A673 (cell line): ENCODE measurements at regions not wholly inside any gene's neighbourhood (a gene's known extent, or its start where the extent isn't known, plus 50 kb on each side); places are given as distances from the start of the nearest gene placed in this dataset.

Source experiments
- BruUV-seq: library from RNA; stranded (reverse); fragments of 400-500 nt; replicated peaks from 2 replicates; lab custom pipeline; 2021; lab: Mats Ljungman, UMichigan
- CTCF ChIA-PET: fragments of 300-600 bp; sonication (Branson Sonifier 250); formaldehyde crosslinking; loops from one replicate; lab custom pipeline; 2022; ENCODE audit warnings: antibody characterized with exemption; lab: Charles Lee
- POLR2A ChIA-PET: fragments of 300-600 bp; sonication (Branson Sonifier 250); formaldehyde crosslinking; loops from one replicate; lab custom pipeline; 2022; ENCODE audit warnings: antibody characterized with exemption; ENCODE audit not compliant: low non-redundant PET; lab: Charles Lee
- DNase-seq: peaks from one replicate; pipeline ENCODE4 v3.0.0-alpha.2; 2015; ENCODE audit warnings: low spot score
- H3K27ac ChIP-seq: fragments of 200-600 bp; sonication (generic); 2 replicates; pipeline ENCODE4 v1.5.1; 2016; ENCODE audit warnings: mixed run types, low read depth, mild to moderate bottlenecking, mixed read lengths, antibody characterized with exemption, low read length; ENCODE audit not compliant: poor library complexity, severe bottlenecking
- H3K27me3 ChIP-seq: fragments of 200-600 bp; sonication (generic); replicated peaks from 2 replicates; pipeline ENCODE4 v1.6.1; 2017; ENCODE audit warnings: mixed run types, low read depth, mild to moderate bottlenecking, mixed read lengths, antibody characterized with exemption, low read length; ENCODE audit not compliant: insufficient read depth, poor library complexity
- H3K36me3 ChIP-seq: fragments of 200-600 bp; sonication (generic); 2 replicates; pipeline ENCODE4 v1.6.1; 2016; ENCODE audit warnings: mixed run types, mild to moderate bottlenecking, mixed read lengths, antibody characterized with exemption, low read length; ENCODE audit not compliant: insufficient read depth, poor library complexity, severe bottlenecking
- H3K4me1 ChIP-seq: fragments of 200-600 bp; sonication (generic); 2 replicates; pipeline ENCODE4 v1.6.1; 2017; ENCODE audit warnings: mixed run types, mild to moderate bottlenecking, mixed read lengths, antibody characterized with exemption, low read length; ENCODE audit not compliant: insufficient read depth, poor library complexity, severe bottlenecking
- H3K4me3 ChIP-seq: fragments of 200-600 bp; sonication (generic); 2 replicates; pipeline ENCODE4 v1.5.1; 2016; ENCODE audit warnings: low read depth, mixed run types, mild to moderate bottlenecking, mixed read lengths, low read length; ENCODE audit not compliant: poor library complexity, severe bottlenecking
- H3K9me3 ChIP-seq: fragments of 200-600 bp; sonication (generic); 2 replicates; pipeline ENCODE4 v1.6.1; 2016; ENCODE audit warnings: mixed run types, low read depth, mild to moderate bottlenecking, mixed read lengths, antibody characterized with exemption, low read length; ENCODE audit not compliant: poor library complexity, severe bottlenecking
- CTCF ChIP-seq: fragments of 300-800, 200-600 bp; sonication (generic); conservative IDR thresholded peaks from 2 replicates; pipeline ENCODE4 v1.5.1; 2017; ENCODE audit warnings: low read depth, mild to moderate bottlenecking, antibody characterized with exemption, low read length, moderate library complexity, mixed read lengths
- EZH2 ChIP-seq: fragments of 200-600 bp; sonication (generic); IDR thresholded peaks from 2 replicates; pipeline ENCODE4 v1.6.1; 2017; ENCODE audit warnings: borderline replicate concordance, low read depth, mild to moderate bottlenecking, mixed read lengths, antibody characterized with exemption, low read length; ENCODE audit not compliant: poor library complexity, severe bottlenecking
- intact Hi-C: fragments of 100-400 bp; cut with micrococcal nuclease; formaldehyde crosslinking; loops from one replicate; pipeline ENCODE4 v1.10.0; 2022; ENCODE audit not compliant: unreplicated experiment

- H3K27ac ChIP-seq: no peak overlapping the region
- ChIA-PET CTCF (no interaction called here), POLR2A (no interaction called here)
- TF ChIP-seq CTCF (no peak), EZH2 (no peak)
- no peaks in the 10 kb centered on the region for H3K9me3 ChIP-seq
- no TSS peak for BruUV-seq
- no peak for DNase-seq
- intact Hi-C loops: no loop called here
- H3K4me3 ChIP-seq: no peak overlapping the region
- H3K36me3 ChIP-seq: no peaks in the 10 kb centered on the region
- H3K27me3 ChIP-seq: no peaks in the 10 kb centered on the region
- no peaks in the 10 kb centered on the region for H3K4me1 ChIP-seq
Measured at GRCh38 chr10:44674536-44675386, 236.4 kb upstream of the TMEM72 start.

- TF ChIP-seq EZH2 (no peak), CTCF (no peak)
- H3K27ac ChIP-seq: no peak overlapping the region
- no peak for DNase-seq
- no peaks in the 10 kb centered on the region for H3K36me3 ChIP-seq
- POLR2A ChIA-PET: no interaction called here
- H3K4me3 ChIP-seq: no peak overlapping the region
- H3K27me3 ChIP-seq: no peaks in the 10 kb centered on the region
- BruUV-seq: no TSS peak
- no peaks in the 10 kb centered on the region for H3K4me1 ChIP-seq
- no peaks in the 10 kb centered on the region for H3K9me3 ChIP-seq
- CTCF ChIA-PET: no interaction called here
- intact Hi-C loops: no loop called here
Measured at GRCh38 chr10:44675387-44675874, 235.7 kb upstream of the TMEM72 start.

- no TSS peak for BruUV-seq
- intact Hi-C loops: no loop called here
- POLR2A ChIA-PET: no interaction called here
Measured at GRCh38 chr10:44680764-44681163, 230.4 kb upstream of the TMEM72 start.

More at GRCh38 chr10:44680764-44681163, 230.4 kb upstream of the TMEM72 start:
- no peaks in the 10 kb centered on the region for H3K36me3 ChIP-seq
- no peaks in the 10 kb centered on the region for H3K4me1 ChIP-seq
- CTCF ChIA-PET: no interaction called here
- no peak for TF ChIP-seq EZH2
- TF ChIP-seq CTCF: no peak
- H3K9me3 ChIP-seq: no peaks in the 10 kb centered on the region
- DNase-seq: no peak
- H3K4me3 ChIP-seq: no peak overlapping the region
- no peak overlapping the region for H3K27ac ChIP-seq
- H3K27me3 ChIP-seq: no peaks in the 10 kb centered on the region
